GM10248 (cell line): ENCODE measurements at regions not wholly inside any gene's neighbourhood (a gene's known extent, or its start where the extent isn't known, plus 50 kb on each side); places are given as distances from the start of the nearest gene placed in this dataset.

Source experiments
- CTCF ChIA-PET: fragments of 300-600 bp; sonication (Branson Sonifier 250); formaldehyde crosslinking; extraction: SDS; loops from one replicate; lab custom pipeline; 2021; ENCODE audit warnings: antibody characterized with exemption; lab: Yijun Ruan, JAX
- POLR2A ChIA-PET: fragments of 350-650 bp; sonication (Branson Sonifier 250); formaldehyde crosslinking; extraction: SDS; loops from one replicate; lab custom pipeline; 2020; ENCODE audit warnings: antibody characterized with exemption; lab: Yijun Ruan, JAX
- DNase-seq: peaks from one replicate; pipeline ENCODE4 v3.0.0; 2012; ENCODE audit errors: extremely low spot score
- TF ChIP-seq, protein P1 (sequence below): IDR thresholded peaks from 2 replicates; pipeline ENCODE4 v1.5.1; 2012; ENCODE audit warnings: mild to moderate bottlenecking, low read depth; ENCODE audit errors: extremely low read depth, missing control alignments, control extremely low read depth

DNA sequence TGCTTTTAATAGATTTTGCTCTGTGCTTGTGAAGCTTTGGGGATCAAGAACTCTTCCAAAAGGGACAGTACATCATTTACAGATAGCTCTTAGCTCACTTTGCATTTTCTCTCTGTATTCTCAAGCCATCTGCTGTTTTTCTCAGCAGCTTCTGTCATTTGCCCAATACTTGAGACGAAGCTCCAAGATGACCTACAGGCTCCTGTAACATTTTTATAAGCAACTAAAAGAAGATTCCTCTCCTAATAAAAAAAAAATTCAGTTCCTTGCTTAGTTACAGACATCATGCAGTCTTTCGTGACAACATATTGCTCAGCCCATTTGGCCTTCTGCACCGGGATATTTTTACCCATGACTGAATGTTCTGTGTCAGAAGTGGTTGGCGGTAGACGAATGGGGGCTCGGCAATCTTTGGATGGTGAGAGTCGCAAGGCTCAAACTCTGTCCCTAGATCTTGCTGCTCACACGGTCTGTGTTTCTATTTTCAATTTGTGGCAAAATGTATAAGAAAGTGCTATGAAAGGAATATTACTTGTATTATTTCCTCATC lies 215.6 kb downstream of the FSCB start:
- TF ChIP-seq, protein P1, sequence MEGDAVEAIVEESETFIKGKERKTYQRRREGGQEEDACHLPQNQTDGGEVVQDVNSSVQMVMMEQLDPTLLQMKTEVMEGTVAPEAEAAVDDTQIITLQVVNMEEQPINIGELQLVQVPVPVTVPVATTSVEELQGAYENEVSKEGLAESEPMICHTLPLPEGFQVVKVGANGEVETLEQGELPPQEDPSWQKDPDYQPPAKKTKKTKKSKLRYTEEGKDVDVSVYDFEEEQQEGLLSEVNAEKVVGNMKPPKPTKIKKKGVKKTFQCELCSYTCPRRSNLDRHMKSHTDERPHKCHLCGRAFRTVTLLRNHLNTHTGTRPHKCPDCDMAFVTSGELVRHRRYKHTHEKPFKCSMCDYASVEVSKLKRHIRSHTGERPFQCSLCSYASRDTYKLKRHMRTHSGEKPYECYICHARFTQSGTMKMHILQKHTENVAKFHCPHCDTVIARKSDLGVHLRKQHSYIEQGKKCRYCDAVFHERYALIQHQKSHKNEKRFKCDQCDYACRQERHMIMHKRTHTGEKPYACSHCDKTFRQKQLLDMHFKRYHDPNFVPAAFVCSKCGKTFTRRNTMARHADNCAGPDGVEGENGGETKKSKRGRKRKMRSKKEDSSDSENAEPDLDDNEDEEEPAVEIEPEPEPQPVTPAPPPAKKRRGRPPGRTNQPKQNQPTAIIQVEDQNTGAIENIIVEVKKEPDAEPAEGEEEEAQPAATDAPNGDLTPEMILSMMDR = no peak
- ChIA-PET CTCF (interaction anchor here (1.1 kb wide), 1 partner anchor 40 kb away, joined by 3 read pairs; no protein-coding TSS in a partner anchor), POLR2A (no interaction called here)
- no peak for DNase-seq

DNA sequence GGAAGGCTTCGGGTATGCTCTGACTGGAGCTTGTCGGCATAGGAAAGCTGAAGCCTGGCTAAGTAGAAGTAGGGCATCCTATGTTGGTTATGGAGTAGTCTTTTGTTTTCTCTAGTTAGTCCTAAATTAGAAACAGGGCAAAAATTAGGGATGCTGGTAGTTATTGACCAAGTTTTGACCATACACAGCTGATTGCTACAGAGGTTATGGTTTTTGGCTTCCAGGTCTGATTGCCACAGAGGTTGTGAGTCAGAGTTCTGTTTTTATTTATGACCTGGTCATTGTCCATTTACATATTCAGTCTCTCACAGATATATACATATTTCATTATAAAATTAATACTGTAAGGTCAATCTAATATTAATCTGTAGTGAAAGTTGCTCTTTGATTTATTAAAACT lies 219.2 kb downstream of the FSCB start:
- POLR2A ChIA-PET = no interaction called here
- TF ChIP-seq, protein P1 = no peak
- no peak for DNase-seq
- CTCF ChIA-PET = interaction anchor here (2.5 kb wide), 1 partner anchor 12 kb away, joined by 6 read pairs; no protein-coding TSS in a partner anchor

DNA sequence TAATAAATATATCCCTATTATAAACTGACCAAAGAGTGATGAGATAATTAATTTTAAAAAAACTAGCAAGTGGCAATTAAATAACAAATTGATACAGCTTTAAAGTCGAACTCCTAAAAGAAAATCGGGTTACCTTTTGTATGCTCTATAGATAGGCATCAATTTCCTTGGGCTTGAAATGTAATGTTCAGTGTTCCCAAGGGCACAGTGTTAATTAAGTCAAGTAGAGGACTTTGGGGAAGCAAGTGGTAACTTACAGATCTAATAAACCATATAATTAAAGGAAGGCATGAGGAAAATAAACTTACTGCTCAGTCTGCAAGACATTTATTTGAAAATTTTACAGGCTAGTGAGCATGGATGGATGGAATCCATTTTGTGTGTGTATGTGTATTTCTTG lies 220.9 kb downstream of the FSCB start:
- POLR2A ChIA-PET = no interaction called here
- DNase-seq = no peak
- TF ChIP-seq, protein P1 = no peak
- CTCF ChIA-PET = no interaction called here

DNA sequence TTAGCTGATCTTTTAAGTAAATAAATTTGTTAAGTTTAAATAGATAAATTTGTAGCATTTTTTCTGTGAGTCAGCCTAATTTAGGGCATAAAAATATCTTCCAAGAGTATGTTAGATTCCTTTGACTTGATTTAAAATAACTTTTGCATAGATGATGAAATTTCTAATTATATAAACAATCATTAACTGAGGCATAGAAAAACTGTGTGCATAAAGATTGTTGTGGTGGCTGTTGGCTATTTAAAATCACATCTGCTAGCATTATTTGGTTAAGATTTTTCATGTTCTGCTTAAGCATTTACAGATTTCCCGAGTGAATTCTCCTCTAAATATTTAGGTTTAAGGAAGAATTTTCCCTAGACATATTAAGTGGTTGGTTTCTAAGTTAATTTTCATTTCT lies 223.2 kb downstream of the FSCB start:
- DNase-seq = no peak
- TF ChIP-seq, protein P1 = no peak
- POLR2A ChIA-PET = no interaction called here

DNA sequence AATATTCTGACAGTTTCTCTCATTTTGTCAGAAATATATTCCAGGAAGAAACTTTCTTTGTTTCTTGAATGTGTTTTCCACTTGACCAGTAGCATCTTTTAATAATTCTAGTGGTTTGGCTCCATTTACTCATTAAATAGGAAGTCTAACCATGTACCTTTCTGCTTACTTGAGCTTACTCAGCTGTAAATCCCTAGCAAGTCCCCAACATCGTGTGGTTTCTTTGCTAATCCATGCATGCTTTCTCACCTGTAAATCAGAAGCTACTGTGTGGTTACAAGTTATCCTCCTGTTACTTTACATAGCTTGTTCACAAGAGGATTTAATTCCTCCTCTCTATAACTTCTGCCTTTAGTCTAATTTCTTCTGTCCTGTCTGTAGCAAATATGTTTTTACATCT lies 227.7 kb downstream of the FSCB start:
- no peak for DNase-seq
- ChIA-PET POLR2A (no interaction called here), CTCF (no interaction called here)
- TF ChIP-seq, protein P1 = no peak

More for the DNA sequence above, 223.2 kb downstream of the FSCB start:
- CTCF ChIA-PET = interaction anchor here (1.3 kb wide), 1 partner anchor 9 kb away, joined by 3 read pairs; no protein-coding TSS in a partner anchor

DNA sequence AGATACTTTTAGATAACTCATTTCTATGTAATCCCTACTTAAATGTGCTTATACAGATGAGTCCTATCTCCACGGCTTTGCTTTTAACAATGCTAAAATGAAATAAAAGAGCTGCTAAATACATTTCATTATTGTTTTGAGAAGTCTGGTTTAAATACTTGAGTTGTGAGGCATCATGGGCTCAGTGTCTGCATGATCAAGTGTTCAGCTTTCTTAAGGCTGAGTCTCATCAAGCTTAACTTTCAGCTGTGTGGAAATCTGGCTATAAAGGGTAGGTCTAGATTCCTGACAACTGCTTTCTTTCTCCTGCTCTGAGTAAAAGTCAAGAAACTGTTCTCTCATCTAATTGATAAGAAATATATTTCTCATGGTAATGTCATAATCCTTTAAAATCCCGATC lies 235.4 kb downstream of the FSCB start:
- ChIA-PET POLR2A (no interaction called here), CTCF (interaction anchor here (1.3 to 1.5 kb wide), 3 partner anchors 10 to 18 kb away, joined by 3 to 5 read pairs (median 3); no protein-coding TSS in a partner anchor)
- no peak for DNase-seq
- TF ChIP-seq, protein P1 = no peak
